HCT116 (cell line): ENCODE measurements at regions not wholly inside any gene's neighbourhood (a gene's known extent, or its start where the extent isn't known, plus 50 kb on each side); places are given as distances from the start of the nearest gene placed in this dataset.
"Not testable (repeated sequence)": the region's sequence is repeated elsewhere in the genome, so short reads cannot be mapped to it uniquely, and the experiment has no call there.

Experiments
- ATAC-seq: fragments of 200-7000 bp; cut with Tn5 transposase; 2 replicates; pipeline ENCODE4 v1.9.1; 2020; ENCODE audit warnings: mild to moderate bottlenecking, moderate library complexity
- BruUV-seq: library from RNA; stranded (reverse); fragments of 400-500 nt; replicated peaks from 2 replicates; lab custom pipeline; 2021; lab: Mats Ljungman, UMichigan
- CTCF ChIA-PET: fragments of 300-600 bp; sonication (Branson Sonifier 250); formaldehyde crosslinking; loops from one replicate; lab custom pipeline; 2021; ENCODE audit warnings: antibody characterized with exemption; lab: Charles Lee
- POLR2A ChIA-PET: fragments of 300-600, 350-600 bp; sonication (Branson Sonifier 250); formaldehyde crosslinking; loops from one replicate; lab custom pipeline; 2021; ENCODE audit warnings: antibody characterized with exemption; lab: Charles Lee
- RAD21 ChIA-PET, 2 experiments: fragments of 300-600 bp; sonication (Branson Sonifier 250); formaldehyde crosslinking; loops; one replicate each; lab custom pipeline; 2023; ENCODE audit warnings: low total read pairs in 2 of 2; ENCODE audit not compliant: uncharacterized antibody in 2 of 2, unreplicated experiment in 2 of 2, low non-redundant PET in 1 of 2; lab: Charles Lee
- DNase-seq: peaks from one replicate; pipeline ENCODE4 v3.0.0-alpha.2; 2010; ENCODE audit warnings: low read depth, low spot score
- H2AFZ ChIP-seq: fragments of 200-600 bp; shearing (Covaris generic), sonication (generic); 2 replicates; pipeline ENCODE4 v1.6.1; 2017; ENCODE audit warnings: low read depth, mixed run types, mixed read lengths, antibody characterized with exemption, low read length; ENCODE audit not compliant: poor library complexity, severe bottlenecking
- H3K27ac ChIP-seq: 2 replicates; pipeline ENCODE4 v1.5.1; 2012; ENCODE audit warnings: low read depth, low read length
- H3K27me3 ChIP-seq: fragments of 200-600 bp; sonication (generic); 2 replicates; pipeline ENCODE4 v1.6.1; 2016; ENCODE audit warnings: mixed run types, low read length, mixed read lengths; ENCODE audit not compliant: insufficient read depth
- H3K36me3 ChIP-seq, 2 experiments: fragments of 200-500 bp in 1 of 2; fragments of 200-600 bp in 1 of 2; sonication (Bioruptor generic) in 1 of 2; sonication (generic) in 1 of 2; 2 replicates each; pipeline versions ENCODE4 v1.5.1 to v1.6.1; 2014 to 2016; ENCODE audit warnings: low read length in 2 of 2, inconsistent platforms in 1 of 2, mixed read lengths in 1 of 2, mixed run types in 1 of 2; ENCODE audit not compliant: insufficient read depth in 2 of 2, control insufficient read depth in 1 of 2
- H3K4me1 ChIP-seq, 2 experiments: fragments of 200-600 bp in 1 of 2; sonication (generic) in 1 of 2; 2 replicates each; pipeline versions ENCODE4 v1.5.1 to v1.6.1; 2012 to 2017; ENCODE audit warnings: low read length in 2 of 2, inconsistent platforms in 1 of 2, mild to moderate bottlenecking in 1 of 2, mixed read lengths in 1 of 2, mixed run types in 1 of 2, moderate library complexity in 1 of 2; ENCODE audit not compliant: insufficient read depth in 2 of 2, control insufficient read depth in 1 of 2
- H3K4me2 ChIP-seq: fragments of 200-600 bp; sonication (generic); 2 replicates; pipeline ENCODE4 v1.6.1; 2017; ENCODE audit warnings: mixed run types, low read length, mixed read lengths
- H3K4me3 ChIP-seq, 2 experiments: fragments of 200-600 bp in 1 of 2; sonication (generic) in 1 of 2; replicated peaks in 1 of 2; 2 replicates each; pipeline ENCODE4 v1.5.1; 2011 to 2016; ENCODE audit warnings: low read length in 2 of 2, control low read depth in 1 of 2, low read depth in 1 of 2, mild to moderate bottlenecking in 1 of 2, mixed read lengths in 1 of 2, mixed run types in 1 of 2
- H3K79me2 ChIP-seq: fragments of 200-600 bp; sonication (generic); 2 replicates; pipeline ENCODE4 v1.6.1; 2017; ENCODE audit warnings: mild to moderate bottlenecking, mixed run types, low read length, moderate library complexity, mixed read lengths; ENCODE audit not compliant: insufficient read depth
- H3K9ac ChIP-seq: fragments of 200-600 bp; sonication (generic); 2 replicates; pipeline ENCODE4 v1.6.1; 2016; ENCODE audit warnings: low read length, mixed read lengths
- H3K9me2 ChIP-seq: fragments of 200-600 bp; sonication (generic), shearing (Covaris generic); 2 replicates; pipeline ENCODE4 v1.6.1; 2017; ENCODE audit warnings: mixed run types, mild to moderate bottlenecking, moderate library complexity; ENCODE audit not compliant: insufficient read depth
- H3K9me3 ChIP-seq, 2 experiments: fragments of 200-500 bp in 1 of 2; fragments of 200-600 bp in 1 of 2; sonication (Bioruptor generic) in 1 of 2; sonication (generic) in 1 of 2; 2 replicates each; pipeline ENCODE4 v1.6.1; 2014 to 2017; ENCODE audit warnings: low read length in 2 of 2, mixed read lengths in 2 of 2, inconsistent platforms in 1 of 2, low read depth in 1 of 2, mild to moderate bottlenecking in 1 of 2, mixed run types in 1 of 2, moderate library complexity in 1 of 2; ENCODE audit not compliant: control insufficient read depth in 1 of 2, insufficient read depth in 1 of 2
- H4K20me1 ChIP-seq: fragments of 200-600 bp; sonication (generic), shearing (Covaris generic); 2 replicates; pipeline ENCODE4 v1.6.1; 2017; ENCODE audit warnings: mixed run types, mild to moderate bottlenecking, moderate library complexity; ENCODE audit not compliant: insufficient read depth
- CBX3 ChIP-seq: IDR thresholded peaks from 2 replicates; pipeline ENCODE4 v1.6.1; 2012; ENCODE audit warnings: low read depth
- EGR1 ChIP-seq: IDR thresholded peaks from 2 replicates; pipeline ENCODE4 v1.6.1; 2012; ENCODE audit warnings: low read depth
- ELF1 ChIP-seq: IDR thresholded peaks from 2 replicates; pipeline ENCODE4 v1.6.1; 2012; ENCODE audit warnings: low read depth, borderline replicate concordance
- EZH2 ChIP-seq: fragments of 200-600 bp; sonication (generic); IDR thresholded peaks from 2 replicates; pipeline ENCODE4 v1.6.1; 2017; ENCODE audit warnings: antibody characterized with exemption, mixed run types
- JUND ChIP-seq: IDR thresholded peaks from 2 replicates; pipeline ENCODE4 v1.6.1; 2012
- POLR2A ChIP-seq: IDR thresholded peaks from 2 replicates; pipeline ENCODE4 v1.7.0; 2011; ENCODE audit warnings: borderline replicate concordance; ENCODE audit not compliant: insufficient read depth, insufficient read length; ENCODE audit errors: extremely low read depth
- POLR2AphosphoS5 ChIP-seq: IDR thresholded peaks from 2 replicates; pipeline ENCODE4 v1.6.1; 2011; ENCODE audit warnings: mild to moderate bottlenecking, low read depth, low read length, moderate library complexity
- RAD21 ChIP-seq: IDR thresholded peaks from 2 replicates; pipeline ENCODE4 v1.6.1; 2012; ENCODE audit warnings: low read depth, mild to moderate bottlenecking
- REST ChIP-seq: IDR thresholded peaks from 2 replicates; pipeline ENCODE4 v1.6.1; 2012; ENCODE audit warnings: low read depth
- SIN3A ChIP-seq: IDR thresholded peaks from 2 replicates; pipeline ENCODE4 v1.6.1; 2012; ENCODE audit warnings: low read depth
- SP1 ChIP-seq: IDR thresholded peaks from 2 replicates; pipeline ENCODE4 v1.6.1; 2012; ENCODE audit warnings: low read depth
- SRF ChIP-seq: IDR thresholded peaks from 2 replicates; pipeline ENCODE4 v1.6.1; 2012; ENCODE audit warnings: low read depth
- TCF7L2 ChIP-seq: IDR thresholded peaks from 2 replicates; pipeline ENCODE4 v1.7.0; 2011; ENCODE audit warnings: borderline replicate concordance, inconsistent platforms; ENCODE audit not compliant: insufficient read depth, insufficient read length; ENCODE audit errors: extremely low read depth
- YY1 ChIP-seq: IDR thresholded peaks from 2 replicates; pipeline ENCODE4 v1.6.1; 2011; ENCODE audit warnings: low read length, low read depth, moderate library complexity, mild to moderate bottlenecking; ENCODE audit not compliant: insufficient replicate concordance; ENCODE audit errors: extremely low read depth
- ZBTB33 ChIP-seq: IDR thresholded peaks from 2 replicates; pipeline ENCODE4 v1.6.1; 2011; ENCODE audit warnings: mild to moderate bottlenecking, low read length, moderate library complexity; ENCODE audit not compliant: insufficient replicate concordance; ENCODE audit errors: extremely low read depth
- ZNF274 ChIP-seq: fragments of 200-500 bp; sonication (Bioruptor generic); IDR thresholded peaks from 2 replicates; pipeline ENCODE4 v1.6.1; 2014; ENCODE audit warnings: mild to moderate bottlenecking, low read depth, low read length, inconsistent platforms
- intact Hi-C: fragments of 100-400 bp; cut with micrococcal nuclease; formaldehyde crosslinking; loops from 2 replicates; pipeline ENCODE4 v1.10.0; 2022

GRCh38 chr2:234898534-234899053 is 53.2 kb upstream of the SH3BP4 start:
- H4K20me1 ChIP-seq: no peaks in the 10 kb centered on the region
- H3K4me3 ChIP-seq: no peak overlapping the region
- intact Hi-C loops: no loop called here
- ChIA-PET RAD21 (no interaction called here), POLR2A (no interaction called here), CTCF (no interaction called here)
- no peak overlapping the region for H3K9ac ChIP-seq
- ATAC-seq (no peak), DNase-seq (no peak)
- H3K27me3 ChIP-seq: no peaks in the 10 kb centered on the region
- H3K79me2 ChIP-seq: no peaks in the 10 kb centered on the region
- no peaks in the 10 kb centered on the region for H3K9me2 ChIP-seq
- no peak overlapping the region for H3K4me2 ChIP-seq
- no peaks in the 10 kb centered on the region for H3K36me3 ChIP-seq
- no peak overlapping the region for H2AFZ ChIP-seq
- BruUV-seq: no TSS peak
- TF ChIP-seq POLR2A (no peak), CBX3 (no peak), RAD21 (no peak), EZH2 (no peak), YY1 (no peak), SRF (no peak), SP1 (no peak), ZBTB33 (no peak), ZNF274 (no peak), POLR2AphosphoS5 (no peak), REST (no peak), ELF1 (no peak), SIN3A (no peak), JUND (no peak), EGR1 (no peak), TCF7L2 (no peak)
- H3K4me1 ChIP-seq: no peaks in the 10 kb centered on the region
- H3K9me3 ChIP-seq: no peaks in the 10 kb centered on the region
- no peak overlapping the region for H3K27ac ChIP-seq

- ATAC-seq, POLR2A ChIA-PET, H3K36me3 ChIP-seq, BruUV-seq, H3K9me3 ChIP-seq, CTCF ChIA-PET, H2AFZ ChIP-seq, RAD21 ChIA-PET, H3K79me2 ChIP-seq, DNase-seq, H3K27me3 ChIP-seq, H3K9ac ChIP-seq, H4K20me1 ChIP-seq, H3K9me2 ChIP-seq: not testable (repeated sequence)
- intact Hi-C loops: loop anchor here (10.0 kb wide), 1 partner anchor 194 kb away; no protein-coding TSS in a partner anchor
- Histone ChIP-seq H3K27ac (peak overlapping the region; percentile 51; the same call in 1 of the 2 replicates), H3K4me2 (peak overlapping the region; percentile 58; the same call in 1 of the 2 replicates), H3K4me3 (peak overlapping the region; percentile 42 to 45; a peak in 3 of 4 replicates), H3K4me1 (peaks cover 7 to 11% of the 10 kb centered on the region in 2 experiments)
Measured at GRCh38 chr2:234888442-234888841, 63.4 kb upstream of the SH3BP4 start.
